ENCODE measurements at regions not wholly inside any gene's neighbourhood (a gene's known extent, or its start where the extent isn't known, plus 50 kb on each side); places are given as distances from the start of the nearest gene placed in this dataset.

DNA sequence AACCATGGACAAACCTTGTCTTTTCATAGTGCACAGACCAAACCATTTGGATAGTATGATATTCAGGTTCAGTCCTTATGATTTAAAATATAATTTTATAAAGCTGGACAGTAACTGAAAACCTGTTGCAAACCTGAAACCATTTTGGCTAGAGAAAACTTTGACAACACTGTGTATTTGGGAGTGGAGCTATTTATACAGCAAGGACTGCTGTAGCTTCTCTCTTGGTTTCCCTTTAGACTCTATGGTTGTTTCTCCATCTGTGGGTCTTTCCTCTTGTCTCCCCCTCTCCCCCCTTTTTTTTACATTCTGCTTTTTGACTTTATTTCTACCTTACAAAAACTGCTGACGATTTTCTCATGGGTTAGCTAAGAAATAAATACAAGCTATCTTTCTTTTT is 581.7 kb downstream of the SLC4A3 start:
- no peak for DNase-seq (ENCODE audit: insufficient read length, low spot score)
- FAIRE-seq, result no peak
- no peak for TF ChIP-seq POLR2AphosphoS5 (IDR thresholded peaks at IDR 0.05; ENCODE audit: low read depth, low read length)
- TF ChIP-seq POLR2A (IDR thresholded peaks at IDR 0.05; ENCODE audit: low read depth, low read length), result no peak
- no peak for TF ChIP-seq POU2F2 (IDR thresholded peaks at IDR 0.05; ENCODE audit: low read depth, low read length)
- no peak for TF ChIP-seq PAX5 (IDR thresholded peaks at IDR 0.05; ENCODE audit: insufficient read depth, low read length, severe bottlenecking)
- TF ChIP-seq TAF1 (IDR thresholded peaks at IDR 0.05; ENCODE audit: low read depth, low read length), result no peak

DNA sequence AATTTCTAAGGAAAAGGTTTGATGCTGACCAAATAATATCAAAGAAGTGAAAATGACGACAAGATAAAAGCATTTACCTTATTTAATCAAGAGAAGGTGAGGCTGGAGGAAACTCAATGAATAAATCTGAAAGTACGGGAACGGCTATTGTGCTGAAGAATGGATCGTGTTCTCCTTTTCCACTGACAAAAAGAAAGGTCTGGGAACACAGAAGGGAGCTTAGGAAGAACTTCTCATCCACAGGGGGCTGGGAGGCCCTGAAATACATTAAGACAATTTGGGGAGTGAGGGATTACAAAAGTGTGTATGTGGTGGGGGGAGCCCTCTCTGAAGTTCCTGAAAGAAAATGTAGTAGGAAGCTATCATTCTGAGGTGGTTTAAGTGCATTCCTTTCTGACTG is 582.3 kb downstream of the SLC4A3 start:
- FAIRE-seq, result no peak
- TF ChIP-seq SPI1 (IDR thresholded peaks at IDR 0.05; ENCODE audit: low read depth, low read length) (no peak), TAF1 (IDR thresholded peaks at IDR 0.05; ENCODE audit: low read depth, low read length) (no peak)

DNA sequence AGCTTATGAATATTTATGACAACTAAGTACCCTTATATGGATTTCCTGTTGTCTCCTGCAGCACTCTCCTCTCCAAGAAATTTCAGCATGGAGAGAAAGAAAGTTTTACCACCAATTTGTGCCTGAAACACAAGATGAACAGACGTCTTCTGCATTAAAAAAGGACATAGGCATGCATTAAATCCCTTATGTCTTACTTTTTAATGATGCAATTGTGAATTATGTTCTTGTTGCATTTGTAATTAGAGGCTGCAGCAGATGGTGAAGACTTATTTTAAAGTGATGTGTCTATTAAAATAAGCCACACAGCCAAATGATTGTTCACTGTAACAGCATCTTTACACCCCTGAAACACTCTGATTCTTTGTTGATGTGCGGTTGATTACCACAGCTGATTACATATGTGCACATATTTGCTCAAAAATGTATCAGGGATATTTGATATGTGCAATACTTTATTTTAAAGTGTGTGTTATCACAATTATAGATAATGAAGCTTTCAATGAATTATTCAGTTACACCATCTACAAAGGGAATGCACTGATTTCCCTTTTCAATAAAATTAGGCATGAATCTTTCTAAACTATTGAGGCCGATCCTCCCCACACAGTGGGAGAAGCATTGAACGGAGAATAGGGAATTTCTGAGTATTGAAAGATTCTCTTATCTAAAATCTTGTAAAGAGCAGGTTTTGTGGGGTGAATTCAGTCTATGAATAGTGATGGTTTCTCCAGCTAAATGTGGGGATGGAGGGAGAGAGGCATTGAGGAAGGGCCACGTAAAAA is 585.1 kb downstream of the SLC4A3 start:
- no peak for FAIRE-seq
- no peak for DNase-seq (ENCODE audit: insufficient read length, low spot score)

More for the DNA sequence above, 582.3 kb downstream of the SLC4A3 start:
- no peak for DNase-seq (ENCODE audit: insufficient read length, low spot score)

GRCh38 chr2:220215785-220216184 is 588.4 kb downstream of the SLC4A3 start:
- DNase-seq (ENCODE audit: insufficient read length, low spot score) (no peak), FAIRE-seq (no peak)
- TF ChIP-seq SPI1 (IDR thresholded peaks at IDR 0.05; ENCODE audit: low read depth, low read length), result no peak

More for the DNA sequence above, 585.1 kb downstream of the SLC4A3 start:
- no peak for TF ChIP-seq POLR2A (IDR thresholded peaks at IDR 0.05; ENCODE audit: low read depth, low read length)
- TF ChIP-seq PAX5 (IDR thresholded peaks at IDR 0.05; ENCODE audit: insufficient read depth, low read length, severe bottlenecking), result no peak
- TF ChIP-seq POU2F2 (IDR thresholded peaks at IDR 0.05; ENCODE audit: low read depth, low read length), result no peak
- TF ChIP-seq POLR2AphosphoS5 (IDR thresholded peaks at IDR 0.05; ENCODE audit: low read depth, low read length), result no peak
- TF ChIP-seq TAF1 (IDR thresholded peaks at IDR 0.05; ENCODE audit: low read depth, low read length), result no peak
- TF ChIP-seq SPI1 (IDR thresholded peaks at IDR 0.05; ENCODE audit: low read depth, low read length), result no peak

GRCh38 chr2:220219371-220219770 is 591.9 kb downstream of the SLC4A3 start:
- DNase-seq (ENCODE audit: insufficient read length, low spot score), result no peak
- TF ChIP-seq POU2F2 (IDR thresholded peaks at IDR 0.05; ENCODE audit: low read depth, low read length) (no peak), POLR2AphosphoS5 (IDR thresholded peaks at IDR 0.05; ENCODE audit: low read depth, low read length) (no peak), SPI1 (IDR thresholded peaks at IDR 0.05; ENCODE audit: low read depth, low read length) (no peak), TAF1 (IDR thresholded peaks at IDR 0.05; ENCODE audit: low read depth, low read length) (no peak), PAX5 (IDR thresholded peaks at IDR 0.05; ENCODE audit: insufficient read depth, low read length, severe bottlenecking) (no peak)
- FAIRE-seq, result no peak

DNA sequence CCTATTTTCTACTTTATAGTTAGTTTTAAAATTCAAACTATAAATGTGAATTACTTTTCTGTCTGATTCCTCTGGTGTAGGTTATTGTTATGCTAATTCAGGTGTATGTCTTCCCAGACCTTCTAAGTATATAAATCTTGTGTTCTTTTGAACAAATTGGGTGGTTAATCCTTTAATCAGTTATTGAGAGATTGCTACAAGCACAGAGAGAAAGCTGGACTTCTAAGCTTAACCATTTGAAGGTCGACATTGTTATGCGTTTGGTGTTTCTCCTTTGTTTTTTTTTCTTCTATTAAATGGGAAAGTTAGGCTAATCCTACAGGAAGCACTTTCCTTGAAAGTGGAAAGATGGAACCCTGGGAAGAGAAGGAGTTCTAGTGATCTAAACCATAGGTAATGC is 592.6 kb downstream of the SLC4A3 start:
- no peak for FAIRE-seq

GRCh38 chr2:220221992-220222391 is 594.6 kb downstream of the SLC4A3 start:
- TF ChIP-seq POU2F2 (IDR thresholded peaks at IDR 0.05; ENCODE audit: low read depth, low read length), result no peak
- no peak for TF ChIP-seq TAF1 (IDR thresholded peaks at IDR 0.05; ENCODE audit: low read depth, low read length)
- no peak for TF ChIP-seq PAX5 (IDR thresholded peaks at IDR 0.05; ENCODE audit: insufficient read depth, low read length, severe bottlenecking)
- no peak for TF ChIP-seq POLR2AphosphoS5 (IDR thresholded peaks at IDR 0.05; ENCODE audit: low read depth, low read length)
- no peak for TF ChIP-seq POLR2A (IDR thresholded peaks at IDR 0.05; ENCODE audit: low read depth, low read length)
- TF ChIP-seq SPI1 (IDR thresholded peaks at IDR 0.05; ENCODE audit: low read depth, low read length), result no peak
- FAIRE-seq, result no peak
- DNase-seq (ENCODE audit: insufficient read length, low spot score), result no peak

More for the DNA sequence above, 592.6 kb downstream of the SLC4A3 start:
- TF ChIP-seq POLR2A (IDR thresholded peaks at IDR 0.05; ENCODE audit: low read depth, low read length) (no peak), PAX5 (IDR thresholded peaks at IDR 0.05; ENCODE audit: insufficient read depth, low read length, severe bottlenecking) (no peak), POU2F2 (IDR thresholded peaks at IDR 0.05; ENCODE audit: low read depth, low read length) (no peak), SPI1 (IDR thresholded peaks at IDR 0.05; ENCODE audit: low read depth, low read length) (no peak), POLR2AphosphoS5 (IDR thresholded peaks at IDR 0.05; ENCODE audit: low read depth, low read length) (no peak), TAF1 (IDR thresholded peaks at IDR 0.05; ENCODE audit: low read depth, low read length) (no peak)
- DNase-seq (ENCODE audit: insufficient read length, low spot score), result no peak

DNA sequence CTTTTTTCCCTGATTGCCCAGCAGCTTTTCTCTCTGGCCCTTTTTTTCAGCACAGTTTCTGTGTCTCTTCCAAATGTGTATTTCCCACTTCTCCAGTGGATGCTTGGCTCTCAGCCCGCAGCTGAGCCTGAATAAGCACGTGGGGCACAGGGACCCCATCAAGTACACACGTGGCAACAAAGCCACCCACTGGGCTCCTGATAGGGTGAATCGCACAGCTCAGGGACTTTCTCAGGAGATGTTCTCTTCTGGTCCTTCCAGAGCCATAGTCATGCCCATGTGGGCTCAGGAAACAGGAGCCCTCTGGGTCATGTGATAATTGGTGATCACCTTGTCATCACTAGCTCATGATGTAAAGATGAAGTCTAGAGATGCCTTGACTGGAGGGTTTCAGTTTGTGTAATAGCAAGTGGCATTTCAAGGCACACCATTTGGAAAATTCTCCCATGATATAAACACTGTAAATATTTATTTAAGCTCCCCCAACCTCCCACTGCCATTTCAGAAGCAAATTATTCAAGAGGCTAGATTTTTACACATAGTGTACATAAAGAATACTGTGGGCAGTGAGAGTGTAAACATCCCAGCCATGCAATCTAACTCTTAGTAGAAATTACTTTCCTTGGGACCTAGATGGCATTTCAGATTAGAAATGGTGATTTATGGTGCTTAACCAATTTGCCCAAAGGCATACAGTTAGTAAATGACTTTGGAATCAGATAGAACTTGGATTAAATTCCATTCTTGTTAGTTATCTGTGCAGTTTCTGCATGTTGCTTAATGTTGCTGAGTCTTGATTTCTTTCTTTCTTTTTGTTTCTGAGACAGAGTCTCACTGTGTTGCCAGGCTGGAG is 597.5 kb downstream of the SLC4A3 start:
- DNase-seq (ENCODE audit: insufficient read length, low spot score), result no peak
- TF ChIP-seq TAF1 (IDR thresholded peaks at IDR 0.05; ENCODE audit: low read depth, low read length) (no peak), PAX5 (IDR thresholded peaks at IDR 0.05; ENCODE audit: insufficient read depth, low read length, severe bottlenecking) (no peak)
- no peak for FAIRE-seq

GRCh38 chr2:220226076-220226475 is 598.6 kb downstream of the SLC4A3 start:
- TF ChIP-seq POLR2A (IDR thresholded peaks at IDR 0.05; ENCODE audit: low read depth, low read length) (no peak), POLR2AphosphoS5 (IDR thresholded peaks at IDR 0.05; ENCODE audit: low read depth, low read length) (no peak), POU2F2 (IDR thresholded peaks at IDR 0.05; ENCODE audit: low read depth, low read length) (no peak), TAF1 (IDR thresholded peaks at IDR 0.05; ENCODE audit: low read depth, low read length) (no peak)
- FAIRE-seq (no peak), DNase-seq (ENCODE audit: insufficient read length, low spot score) (no peak)

- TF ChIP-seq POLR2A (IDR thresholded peaks at IDR 0.05; ENCODE audit: low read depth, low read length) (no peak), SPI1 (IDR thresholded peaks at IDR 0.05; ENCODE audit: low read depth, low read length) (no peak)
- DNase-seq (ENCODE audit: insufficient read length, low spot score) (no peak), FAIRE-seq (no peak)
These were observed 599.1 kb downstream of the SLC4A3 start for GRCh38 chr2:220226546-220226945.
